Type B pancreatic cell (in vitro differentiated cells): ENCODE measurements at regions not wholly inside any gene's neighbourhood (a gene's known extent, or its start where the extent isn't known, plus 50 kb on each side); places are given as distances from the start of the nearest gene placed in this dataset.

Source experiments
- DNase-seq: peaks from one replicate; pipeline ENCODE4 v3.0.0; 2021; ENCODE audit warnings: mixed read lengths; ENCODE audit not compliant: unreplicated experiment; ENCODE audit errors: extremely low spot score
- H3K27ac Mint-ChIP-seq: 2 replicates; pipeline ENCODE4 v1.8.0; 2021; ENCODE audit warnings: mild to moderate bottlenecking, mixed read lengths
- H3K27me3 Mint-ChIP-seq: 2 replicates; pipeline ENCODE4 v1.8.0; 2021; ENCODE audit warnings: mixed read lengths
- H3K36me3 Mint-ChIP-seq: 2 replicates; pipeline ENCODE4 v1.8.0; 2021; ENCODE audit warnings: mixed read lengths
- H3K4me1 Mint-ChIP-seq: one replicate; pipeline ENCODE4 v1.8.0; 2021; ENCODE audit warnings: mixed read lengths; ENCODE audit not compliant: unreplicated experiment
- H3K4me3 Mint-ChIP-seq: 2 replicates; pipeline ENCODE4 v1.8.0; 2021; ENCODE audit warnings: mild to moderate bottlenecking, mixed read lengths
- H3K9me3 Mint-ChIP-seq: 2 replicates; pipeline ENCODE4 v1.8.0; 2021; ENCODE audit warnings: mixed read lengths
- CTCF ChIP-seq: fragments of 200-600 bp; sonication (generic); conservative IDR thresholded peaks from 2 replicates; pipeline ENCODE4 v1.5.0; 2021; ENCODE audit warnings: antibody characterized with exemption, mild to moderate bottlenecking

DNA sequence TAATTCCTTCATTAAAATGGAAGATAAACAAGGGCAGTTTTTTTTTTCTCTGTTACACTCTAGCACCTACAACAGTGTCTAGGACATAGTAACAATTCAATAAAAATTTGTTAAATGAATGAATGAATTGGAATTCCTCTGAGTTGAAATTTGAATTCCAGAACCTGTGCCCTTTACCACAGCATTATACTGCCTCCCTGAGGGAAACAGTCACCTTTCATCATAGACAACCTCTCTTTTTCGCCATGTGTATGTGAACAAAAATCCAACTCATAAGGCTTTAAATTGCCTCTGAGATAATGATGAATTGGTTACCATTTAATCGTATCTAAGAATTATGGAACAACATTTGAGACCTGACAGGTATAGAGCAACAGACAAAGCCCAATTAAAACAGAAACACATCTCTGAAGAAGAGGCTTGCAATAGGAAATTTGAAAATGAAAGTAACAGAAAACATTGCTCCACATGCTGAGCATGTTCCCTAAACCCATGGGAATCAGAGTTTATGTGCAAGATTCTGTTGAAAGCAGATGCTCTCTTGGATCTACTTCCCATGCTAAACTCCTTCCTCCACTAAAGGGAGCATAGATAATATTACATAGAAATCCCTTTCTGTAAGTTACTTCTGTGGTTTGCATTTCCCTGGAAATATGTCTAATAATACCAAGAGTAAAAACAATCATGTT is 657.8 kb downstream of the GALC start:
- no peaks in the 10 kb centered on the region for H3K4me1 Mint-ChIP-seq
- H3K27ac Mint-ChIP-seq, result no peak overlapping the region
- no peaks in the 10 kb centered on the region for H3K36me3 Mint-ChIP-seq
- H3K4me3 Mint-ChIP-seq, result no peak overlapping the region
- H3K9me3 Mint-ChIP-seq, result no peaks in the 10 kb centered on the region
- no peak for DNase-seq
- peak; percentile 19 for TF ChIP-seq CTCF
- no peaks in the 10 kb centered on the region for H3K27me3 Mint-ChIP-seq

GRCh38 chr14:87331991-87332390 is 661.0 kb downstream of the GALC start:
- no peak for DNase-seq
- Mint-ChIP-seq H3K4me3 (no peak overlapping the region), H3K36me3 (no peaks in the 10 kb centered on the region), H3K27me3 (no peaks in the 10 kb centered on the region), H3K27ac (no peak overlapping the region), H3K9me3 (no peaks in the 10 kb centered on the region), H3K4me1 (no peaks in the 10 kb centered on the region)
- TF ChIP-seq CTCF, result no peak

DNA sequence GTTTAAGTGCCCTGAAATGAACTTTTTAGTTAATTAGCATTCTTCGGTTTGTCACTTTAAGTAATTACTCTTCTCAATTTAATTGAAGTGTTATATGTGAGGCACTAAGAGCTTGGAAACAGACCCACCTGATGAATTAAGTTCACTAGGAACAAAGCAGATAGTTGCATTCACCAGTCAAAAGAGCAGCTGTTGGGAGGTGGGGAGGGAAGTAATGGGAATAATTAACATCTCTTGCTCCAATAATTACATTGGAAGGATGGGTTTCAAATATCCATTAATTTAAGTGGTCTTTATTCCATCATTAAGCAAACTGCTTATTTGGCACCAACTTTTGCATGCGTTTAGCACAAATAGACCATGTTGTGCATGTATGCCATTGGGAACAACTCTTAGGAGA is 667.2 kb downstream of the GALC start:
- Mint-ChIP-seq H3K27me3 (no peaks in the 10 kb centered on the region), H3K4me3 (no peak overlapping the region), H3K9me3 (no peaks in the 10 kb centered on the region), H3K36me3 (no peaks in the 10 kb centered on the region), H3K4me1 (no peaks in the 10 kb centered on the region), H3K27ac (no peak overlapping the region)
- TF ChIP-seq CTCF, result no peak
- DNase-seq, result no peak

GRCh38 chr14:87323191-87323590 is 669.8 kb downstream of the GALC start:
- no peak for DNase-seq
- Mint-ChIP-seq H3K36me3 (no peaks in the 10 kb centered on the region), H3K4me1 (no peaks in the 10 kb centered on the region), H3K27me3 (no peaks in the 10 kb centered on the region), H3K9me3 (no peaks in the 10 kb centered on the region), H3K27ac (no peak overlapping the region), H3K4me3 (no peak overlapping the region)
- TF ChIP-seq CTCF, result no peak

DNA sequence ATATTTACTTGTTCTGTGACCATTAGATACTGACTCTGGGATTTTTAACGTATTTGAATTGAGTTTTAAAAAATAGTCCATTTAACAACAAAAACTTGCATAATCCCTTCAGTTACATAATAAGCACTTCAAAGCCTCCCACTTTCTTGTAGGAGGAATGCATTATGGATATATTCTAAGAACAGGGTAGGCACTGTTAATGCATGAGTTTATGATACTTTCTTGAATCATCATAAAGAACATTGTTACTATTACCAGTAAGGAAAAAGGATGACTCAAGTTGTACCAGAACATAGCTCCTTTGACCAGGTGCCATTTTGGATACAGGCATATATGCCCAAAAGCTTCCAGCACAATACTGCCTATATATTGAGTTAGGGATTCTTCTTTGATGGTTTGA is 671.4 kb downstream of the GALC start:
- Mint-ChIP-seq H3K9me3 (no peaks in the 10 kb centered on the region), H3K4me1 (no peaks in the 10 kb centered on the region), H3K27me3 (no peaks in the 10 kb centered on the region), H3K36me3 (no peaks in the 10 kb centered on the region), H3K27ac (no peak overlapping the region), H3K4me3 (no peak overlapping the region)
- no peak for DNase-seq
- no peak for TF ChIP-seq CTCF

- Mint-ChIP-seq H3K4me3 (no peak overlapping the region), H3K4me1 (no peaks in the 10 kb centered on the region), H3K27ac (no peak overlapping the region), H3K36me3 (no peaks in the 10 kb centered on the region), H3K27me3 (peaks cover 13% of the 10 kb centered on the region), H3K9me3 (no peaks in the 10 kb centered on the region)
- no peak for DNase-seq
- no peak for TF ChIP-seq CTCF
Observed at GRCh38 chr14:87312894-87313205, 680.1 kb downstream of the GALC start.
